Heart right ventricle (tissue), 16 donors: ENCODE measurements at regions not wholly inside any gene's neighbourhood (a gene's known extent, or its start where the extent isn't known, plus 50 kb on each side); places are given as distances from the start of the nearest gene placed in this dataset.

Source experiments
- ATAC-seq, 8 donors: fragments of 200-7000 bp; cut with Tn5 transposase; one replicate each; pipeline ENCODE4 v1.9.1; 2020; ENCODE audit warnings: mild to moderate bottlenecking in 8 of 8, moderate library complexity in 8 of 8, moderate number of reproducible peaks in 1 of 8
- DNase-seq, 2 donors: peaks; one replicate each; pipeline ENCODE4 v3.0.0-alpha.2; 2020
- H3K27ac ChIP-seq, 10 donors: fragments of 200-600 bp; sonication (generic) in 2 of 10; one replicate each; pipeline versions ENCODE4 v1.5.0 to v1.8.0; 2020 to 2022; ENCODE audit warnings: mild to moderate bottlenecking in 3 of 10
- H3K27me3 ChIP-seq, 7 donors: fragments of 200-600 bp; one replicate each; pipeline ENCODE4 v1.8.0; 2021 to 2022; ENCODE audit warnings: mild to moderate bottlenecking in 2 of 7
- H3K36me3 ChIP-seq, 9 donors: fragments of 200-600 bp; sonication (generic) in 1 of 9; one replicate each; pipeline versions ENCODE4 v1.5.0 to v1.8.0; 2020 to 2022; ENCODE audit warnings: mild to moderate bottlenecking in 2 of 9
- H3K4me1 ChIP-seq, 9 donors: fragments of 200-600 bp; sonication (generic) in 1 of 9; one replicate each; pipeline versions ENCODE4 v1.5.0 to v1.8.0; 2020 to 2022; ENCODE audit warnings: mild to moderate bottlenecking in 4 of 9
- H3K4me3 ChIP-seq, 10 donors: fragments of 200-600 bp; sonication (generic) in 2 of 10; one replicate each; pipeline versions ENCODE4 v1.5.0 to v1.8.0; 2020 to 2022; ENCODE audit warnings: mild to moderate bottlenecking in 7 of 10, moderate library complexity in 2 of 10
- H3K9me3 ChIP-seq, 11 donors: fragments of 200-600 bp in 10 of 11; sonication (generic) in 2 of 11; one replicate each; pipeline versions ENCODE4 v1.5.0 to v1.8.0; 2013 to 2022; ENCODE audit warnings: mild to moderate bottlenecking in 2 of 11, control low read depth in 1 of 11, moderate library complexity in 1 of 11
- WGBS, 2 donors: extraction: QIAGEN DNeasy Blood & Tissue Kit; methylation state at CpG; one replicate each; pipeline ENCODE4 v1.1.7; 2013; ENCODE audit warnings: inconsistent platforms in 1 of 2; 5-methylcytosine and 5-hydroxymethylcytosine counted together
- intact Hi-C, 10 donors: fragments of 100-400 bp; cut with DNase I; formaldehyde crosslinking; loops; one replicate each; pipeline versions ENCODE4 v1.11.1 to v1.14.2; 2022
- TF ChIP-seq, protein P1 (sequence below), 9 donors: fragments of 200-600 bp; sonication (generic) in 2 of 9; IDR thresholded peaks; one replicate each; pipeline versions ENCODE4 v1.5.0 to v1.8.0; 2021 to 2022; ENCODE audit warnings: antibody characterized with exemption in 9 of 9, mild to moderate bottlenecking in 5 of 9, moderate library complexity in 1 of 9
- donor health status: Arrhythmogenic right ventricular cardiomyopathy.
- donor health status: ischemic (EF 13 %, LVEDD 7.1; RV severe dilation, severe dysfunction).
- donor health status: healthy with polysubstance abuse.
- donor health status: DM: no; HTN: yes; CAD: no.
- donor health status: DM: no; HTN: no; CAD: no.
- donor health status: ischemic (EF 25% LVEDD 6.9; RV normal size, moderate dysfunction).
- donor health status: ischemic (EF 25% LVEDD 5.7; RV mildly dilated, moderate dysfunction).
- donor health status: healthy.
- donor health status: DM: yes; HTN: yes; CAD: no.
- donor health status: Ischemic cardiomyopathy.
- donor health status: ischemic (EF 35%, LVEDD 5.7; RV mildly dilated, moderate dysfunction).
- donor health status: nonischemic (EF 11% LVEDD 7.7; RV severe dilation, severe dysfunction).
- donor health status: DM: yes; HTN: yes; CAD: no.
- donor health status: PGD.
- donor health status: ischemic (EF 29% LVEDD 5.4; RV normal size, mild dysfunction).
- donor health status: nonischemic (EF 23%, LVEDD 6.1; RV moderate dilation, normal function).

DNA sequence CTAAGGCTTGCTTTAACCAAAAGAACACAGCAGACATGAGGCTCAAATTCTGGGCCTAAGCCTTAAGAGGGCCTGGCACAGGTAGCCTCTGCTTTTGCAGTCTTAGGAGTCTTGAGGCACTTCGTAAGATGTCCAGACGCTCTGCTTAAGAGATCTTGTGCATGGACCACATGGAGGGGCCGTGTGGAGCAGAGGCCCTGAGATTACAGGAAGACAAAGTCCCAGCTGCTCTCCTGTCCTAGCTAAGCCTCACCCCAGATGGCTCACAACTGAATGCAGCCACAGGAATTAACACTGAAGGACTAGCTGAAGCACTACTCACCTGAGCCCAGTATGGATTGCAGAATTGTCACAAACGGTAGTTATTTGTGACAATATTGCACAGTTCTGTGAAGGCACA is 446.0 kb downstream of the PDZRN4 start:
- ATAC-seq (no peak), DNase-seq (no peak)
- Histone ChIP-seq H3K27ac (no peak overlapping the region), H3K4me3 (no peak overlapping the region), H3K36me3 (no peaks in the 10 kb centered on the region), H3K27me3 (no peaks in the 10 kb centered on the region), H3K9me3 (peaks cover 0 to 35% (median 6%) of the 10 kb centered on the region in 11 donors), H3K4me1 (no peaks in the 10 kb centered on the region)
- WGBS, 2 donors, result 79 to 84% methylated on average over 4 of the region's 4 CpGs
- TF ChIP-seq, protein P1, sequence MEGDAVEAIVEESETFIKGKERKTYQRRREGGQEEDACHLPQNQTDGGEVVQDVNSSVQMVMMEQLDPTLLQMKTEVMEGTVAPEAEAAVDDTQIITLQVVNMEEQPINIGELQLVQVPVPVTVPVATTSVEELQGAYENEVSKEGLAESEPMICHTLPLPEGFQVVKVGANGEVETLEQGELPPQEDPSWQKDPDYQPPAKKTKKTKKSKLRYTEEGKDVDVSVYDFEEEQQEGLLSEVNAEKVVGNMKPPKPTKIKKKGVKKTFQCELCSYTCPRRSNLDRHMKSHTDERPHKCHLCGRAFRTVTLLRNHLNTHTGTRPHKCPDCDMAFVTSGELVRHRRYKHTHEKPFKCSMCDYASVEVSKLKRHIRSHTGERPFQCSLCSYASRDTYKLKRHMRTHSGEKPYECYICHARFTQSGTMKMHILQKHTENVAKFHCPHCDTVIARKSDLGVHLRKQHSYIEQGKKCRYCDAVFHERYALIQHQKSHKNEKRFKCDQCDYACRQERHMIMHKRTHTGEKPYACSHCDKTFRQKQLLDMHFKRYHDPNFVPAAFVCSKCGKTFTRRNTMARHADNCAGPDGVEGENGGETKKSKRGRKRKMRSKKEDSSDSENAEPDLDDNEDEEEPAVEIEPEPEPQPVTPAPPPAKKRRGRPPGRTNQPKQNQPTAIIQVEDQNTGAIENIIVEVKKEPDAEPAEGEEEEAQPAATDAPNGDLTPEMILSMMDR (IDR thresholded peaks at IDR 0.05), result no peak
- intact Hi-C loops, result no loop called here

DNA sequence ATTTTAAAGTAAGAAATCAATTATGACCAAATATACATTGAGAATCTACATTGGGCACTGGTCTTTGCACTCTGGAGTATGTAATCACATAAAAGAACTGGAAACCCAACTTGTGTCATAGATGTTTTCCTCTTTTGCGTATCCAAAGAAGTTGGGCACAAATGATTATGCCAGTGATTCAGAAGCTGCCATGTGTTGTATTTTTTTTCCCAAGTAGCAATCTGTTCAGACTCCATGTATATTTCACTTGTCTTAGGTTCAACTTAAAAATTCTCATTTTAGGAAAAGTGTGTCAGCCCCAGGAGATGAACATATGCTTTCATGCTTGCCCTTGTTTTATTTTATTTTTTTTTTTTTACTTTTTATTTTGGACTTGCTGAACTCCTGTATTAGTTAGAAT is 441.5 kb downstream of the PDZRN4 start:
- Histone ChIP-seq H3K4me3 (no peak overlapping the region), H3K9me3 (peaks cover 0 to 48% (median 6%) of the 10 kb centered on the region in 11 donors), H3K27ac (no peak overlapping the region), H3K4me1 (no peaks in the 10 kb centered on the region), H3K27me3 (no peaks in the 10 kb centered on the region), H3K36me3 (no peaks in the 10 kb centered on the region)
- TF ChIP-seq, protein P1 (IDR thresholded peaks at IDR 0.05), result no peak
- ATAC-seq, result no peak
- intact Hi-C loops, result no loop called here
- 100% methylated on average over 1 of the region's 1 CpG for WGBS, 2 donors
- DNase-seq, result no peak

DNA sequence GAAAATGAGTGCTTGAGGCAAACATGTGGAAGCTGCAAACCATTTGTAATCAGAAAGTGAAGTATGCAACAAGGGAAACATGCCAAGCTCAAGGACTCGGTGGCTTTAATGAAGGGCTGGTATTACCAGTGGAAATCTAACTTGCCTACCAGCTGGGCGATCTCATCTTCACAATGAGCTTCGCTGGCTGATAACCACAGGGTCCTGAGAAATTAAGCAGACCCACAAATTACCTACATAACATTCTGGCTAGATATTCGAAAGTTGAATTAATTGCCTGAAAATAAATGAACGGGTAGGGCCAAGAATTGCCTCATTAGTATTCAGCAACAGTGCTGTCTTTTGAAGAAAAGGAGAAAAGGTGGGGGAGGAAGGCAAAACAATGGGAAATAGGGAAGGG is 439.4 kb downstream of the PDZRN4 start:
- intact Hi-C loops, result no loop called here
- Histone ChIP-seq H3K36me3 (no peaks in the 10 kb centered on the region), H3K4me1 (no peaks in the 10 kb centered on the region), H3K9me3 (peaks cover 0 to 41% (median 6%) of the 10 kb centered on the region in 11 donors), H3K27ac (no peak overlapping the region), H3K4me3 (no peak overlapping the region), H3K27me3 (no peaks in the 10 kb centered on the region)
- TF ChIP-seq, protein P1 (IDR thresholded peaks at IDR 0.05), result no peak
- DNase-seq (no peak), ATAC-seq (no peak)
- 58 to 63% methylated on average over 5 of the region's 5 CpGs for WGBS, 2 donors

DNA sequence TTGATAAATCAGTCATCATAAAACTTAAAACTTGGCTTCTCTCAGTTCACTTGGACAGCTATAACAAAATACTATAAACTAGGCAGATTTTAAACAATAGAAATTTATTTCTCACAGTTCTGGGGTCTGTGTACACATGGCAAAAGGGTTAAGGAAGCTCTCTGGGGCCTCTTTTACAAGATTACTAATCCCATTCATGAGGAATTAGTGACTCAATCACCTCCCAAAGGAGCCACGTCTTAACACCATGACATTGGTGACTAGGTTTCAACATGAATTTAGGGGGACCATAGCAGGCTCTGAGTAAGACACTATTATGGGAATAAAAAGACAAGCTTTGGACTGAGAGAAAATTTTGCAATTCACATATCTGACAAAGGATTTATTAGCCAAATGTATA is 436.5 kb downstream of the PDZRN4 start:
- ATAC-seq, result no peak

More for the DNA sequence above, 436.5 kb downstream of the PDZRN4 start:
- no peak overlapping the region for H3K27ac ChIP-seq
- 26 to 32% methylated on average over 1 of the region's 1 CpG for WGBS, 2 donors
- intact Hi-C loops, result no loop called here
- peaks cover 0 to 22% (median 0%) of the 10 kb centered on the region in 11 donors for H3K9me3 ChIP-seq
- H3K4me3 ChIP-seq, result no peak overlapping the region
- TF ChIP-seq, protein P1 (IDR thresholded peaks at IDR 0.05), result no peak
- no peaks in the 10 kb centered on the region for H3K27me3 ChIP-seq
- DNase-seq, result no peak
- H3K36me3 ChIP-seq, result no peaks in the 10 kb centered on the region
- no peaks in the 10 kb centered on the region for H3K4me1 ChIP-seq
